GM18511 (cell line): ENCODE measurements at regions not wholly inside any gene's neighbourhood (a gene's known extent, or its start where the extent isn't known, plus 50 kb on each side); places are given as distances from the start of the nearest gene placed in this dataset.

Source experiments
- ATAC-seq: cut with Tn5 transposase; IDR thresholded peaks from one replicate; pipeline ENCODE4 v1.9.1; 2021; ENCODE audit warnings: mild to moderate bottlenecking, moderate library complexity; ENCODE audit not compliant: unreplicated experiment

- ATAC-seq = no peak
Observed at GRCh38 chr1:106173101-106173500, 883.4 kb upstream of the PRMT6 start.

- ATAC-seq = no peak
Observed at GRCh38 chr1:106178791-106179190, 877.7 kb upstream of the PRMT6 start.

GRCh38 chr1:106181866-106182265 lies 874.6 kb upstream of the PRMT6 start:
- no peak for ATAC-seq

- no peak for ATAC-seq
Observed at GRCh38 chr1:106185089-106185488, 871.4 kb upstream of the PRMT6 start.

- no peak for ATAC-seq
Observed at GRCh38 chr1:106189780-106190179, 866.7 kb upstream of the PRMT6 start.

- ATAC-seq = no peak
Observed at GRCh38 chr1:106194206-106194605, 862.3 kb upstream of the PRMT6 start.

GRCh38 chr1:106200711-106201110 lies 855.8 kb upstream of the PRMT6 start:
- no peak for ATAC-seq

- no peak for ATAC-seq
Observed at GRCh38 chr1:106207185-106207584, 849.3 kb upstream of the PRMT6 start.

GRCh38 chr1:106217765-106218164 lies 838.7 kb upstream of the PRMT6 start:
- no peak for ATAC-seq

GRCh38 chr1:106222403-106222802 lies 834.1 kb upstream of the PRMT6 start:
- ATAC-seq = no peak

- no peak for ATAC-seq
Observed at GRCh38 chr1:106223213-106223612, 833.3 kb upstream of the PRMT6 start.

GRCh38 chr1:106224426-106224825 lies 832.0 kb upstream of the PRMT6 start:
- no peak for ATAC-seq

- ATAC-seq = no peak
Observed at GRCh38 chr1:106225403-106225802, 831.1 kb upstream of the PRMT6 start.

GRCh38 chr1:106226550-106226949 lies 829.9 kb upstream of the PRMT6 start:
- no peak for ATAC-seq

- ATAC-seq = no peak
Observed at GRCh38 chr1:106232128-106232527, 824.3 kb upstream of the PRMT6 start.

- ATAC-seq = no peak
Observed at GRCh38 chr1:106233511-106233910, 823.0 kb upstream of the PRMT6 start.

GRCh38 chr1:106249365-106249764 lies 807.1 kb upstream of the PRMT6 start:
- ATAC-seq = peak; percentile 69

- ATAC-seq = peak; percentile 36
Observed at GRCh38 chr1:106249810-106250209, 806.7 kb upstream of the PRMT6 start.

- ATAC-seq = no peak
Observed at GRCh38 chr1:106254748-106255147, 801.7 kb upstream of the PRMT6 start.

- ATAC-seq = no peak
Observed at GRCh38 chr1:106266786-106267185, 789.7 kb upstream of the PRMT6 start.

GRCh38 chr1:106268070-106268469 lies 788.4 kb upstream of the PRMT6 start:
- ATAC-seq = no peak

- no peak for ATAC-seq
Observed at GRCh38 chr1:106276871-106277270, 779.6 kb upstream of the PRMT6 start.

GRCh38 chr1:106277786-106278185 lies 778.7 kb upstream of the PRMT6 start:
- no peak for ATAC-seq

GRCh38 chr1:106278716-106279115 lies 777.8 kb upstream of the PRMT6 start:
- no peak for ATAC-seq
